ENCODE measurements at regions not wholly inside any gene's neighbourhood (a gene's known extent, or its start where the extent isn't known, plus 50 kb on each side); places are given as distances from the start of the nearest gene placed in this dataset.

- H3K9me3 Mint-ChIP-seq (ENCODE audit: unreplicated experiment), result no peaks in the 10 kb centered on the region
- no peak for DNase-seq
- no peaks in the 10 kb centered on the region for H3K4me1 Mint-ChIP-seq (ENCODE audit: low read depth, unreplicated experiment)
- TF ChIP-seq CTCF (IDR thresholded peaks at IDR 0.05; ENCODE audit: partially characterized antibody, unreplicated experiment), result no peak
- no peaks in the 10 kb centered on the region for H3K36me3 Mint-ChIP-seq (ENCODE audit: unreplicated experiment)
- peaks cover 1% of the 10 kb centered on the region for H3K27me3 Mint-ChIP-seq (ENCODE audit: unreplicated experiment)
- H3K4me3 Mint-ChIP-seq (ENCODE audit: unreplicated experiment), result no peak overlapping the region
- H3K27ac Mint-ChIP-seq (ENCODE audit: unreplicated experiment), result no peak overlapping the region
Measured at GRCh38 chr10:63066606-63067005, 66.5 kb upstream of the NRBF2 start.

DNA sequence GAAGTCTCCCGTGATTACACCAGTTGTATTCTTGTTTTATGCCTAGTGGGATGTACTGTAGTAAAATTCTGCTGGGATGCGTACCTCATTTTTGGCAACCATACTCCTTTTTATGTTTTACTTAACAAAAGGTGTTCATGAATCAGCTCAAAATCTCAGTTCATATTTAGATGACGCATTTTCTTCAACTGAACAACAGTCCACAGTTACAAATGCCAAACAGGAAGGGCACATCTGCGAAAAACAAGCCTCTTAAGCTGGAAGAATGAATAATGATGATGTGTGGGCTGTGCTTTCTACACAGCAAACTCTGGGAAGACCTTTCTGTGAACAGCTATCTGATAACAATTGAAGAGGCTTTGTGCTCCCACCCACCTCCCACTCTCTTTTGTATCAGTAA is 68.4 kb upstream of the NRBF2 start:
- Mint-ChIP-seq H3K9me3 (ENCODE audit: unreplicated experiment) (no peaks in the 10 kb centered on the region), H3K27ac (ENCODE audit: unreplicated experiment) (no peak overlapping the region), H3K27me3 (ENCODE audit: unreplicated experiment) (no peaks in the 10 kb centered on the region), H3K36me3 (ENCODE audit: unreplicated experiment) (no peaks in the 10 kb centered on the region), H3K4me1 (ENCODE audit: low read depth, unreplicated experiment) (no peaks in the 10 kb centered on the region), H3K4me3 (ENCODE audit: unreplicated experiment) (no peak overlapping the region)
- no peak for TF ChIP-seq CTCF (IDR thresholded peaks at IDR 0.05; ENCODE audit: partially characterized antibody, unreplicated experiment)
- no peak for DNase-seq

DNA sequence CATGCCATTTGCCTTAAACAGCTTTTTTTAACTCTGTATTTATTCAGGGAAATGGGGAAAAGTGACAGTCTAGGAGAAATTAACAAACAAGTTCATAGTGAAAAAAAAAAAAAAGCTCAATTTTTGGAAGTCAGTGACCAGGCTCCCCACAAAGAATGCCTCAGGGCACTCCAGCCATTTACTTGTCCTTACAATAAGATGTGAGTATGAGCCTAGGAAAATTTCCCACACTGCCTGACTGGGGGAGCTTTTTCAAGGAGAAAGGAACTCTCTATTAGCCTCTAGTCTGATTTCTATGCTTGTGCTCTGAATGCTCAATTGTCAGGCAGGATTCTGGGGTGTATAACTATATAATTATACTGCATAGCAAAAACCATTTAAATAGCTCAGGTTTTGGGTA is 74.9 kb upstream of the NRBF2 start:
- no peaks in the 10 kb centered on the region for H3K36me3 Mint-ChIP-seq (ENCODE audit: unreplicated experiment)
- no peak overlapping the region for H3K27ac Mint-ChIP-seq (ENCODE audit: unreplicated experiment)
- no peaks in the 10 kb centered on the region for H3K4me1 Mint-ChIP-seq (ENCODE audit: low read depth, unreplicated experiment)
- no peaks in the 10 kb centered on the region for H3K9me3 Mint-ChIP-seq (ENCODE audit: unreplicated experiment)
- no peak for TF ChIP-seq CTCF (IDR thresholded peaks at IDR 0.05; ENCODE audit: partially characterized antibody, unreplicated experiment)
- H3K4me3 Mint-ChIP-seq (ENCODE audit: unreplicated experiment), result no peak overlapping the region
- H3K27me3 Mint-ChIP-seq (ENCODE audit: unreplicated experiment), result no peaks in the 10 kb centered on the region
- no peak for DNase-seq

- peaks cover 2% of the 10 kb centered on the region for H3K4me1 Mint-ChIP-seq (ENCODE audit: low read depth, unreplicated experiment)
- no peaks in the 10 kb centered on the region for H3K9me3 Mint-ChIP-seq (ENCODE audit: unreplicated experiment)
- DNase-seq, result no peak
- H3K4me3 Mint-ChIP-seq (ENCODE audit: unreplicated experiment), result no peak overlapping the region
- no peaks in the 10 kb centered on the region for H3K27me3 Mint-ChIP-seq (ENCODE audit: unreplicated experiment)
- H3K27ac Mint-ChIP-seq (ENCODE audit: unreplicated experiment), result no peak overlapping the region
- H3K36me3 Mint-ChIP-seq (ENCODE audit: unreplicated experiment), result no peaks in the 10 kb centered on the region
- no peak for TF ChIP-seq CTCF (IDR thresholded peaks at IDR 0.05; ENCODE audit: partially characterized antibody, unreplicated experiment)
Measured at GRCh38 chr10:63057509-63057908, 75.6 kb upstream of the NRBF2 start.

DNA sequence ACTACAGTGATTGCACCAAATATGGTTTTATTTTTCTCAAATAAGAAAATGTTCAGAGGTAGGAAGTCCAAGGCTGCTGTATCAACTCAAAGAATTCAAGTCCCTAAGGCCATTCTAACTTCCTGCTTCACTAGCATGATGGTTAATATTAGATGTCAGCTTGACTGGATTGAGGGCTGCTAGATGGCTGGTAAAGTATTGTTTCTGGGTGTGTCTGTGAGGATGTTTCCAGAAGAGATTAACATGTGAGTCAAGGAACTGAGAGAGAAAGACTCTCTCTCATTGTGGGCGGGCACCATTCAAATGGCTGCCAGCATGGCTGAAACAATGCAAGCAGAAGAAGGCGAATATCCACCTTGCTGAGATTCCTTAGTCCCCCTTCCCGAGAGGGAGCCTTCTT is 77.4 kb upstream of the NRBF2 start:
- peaks cover 2% of the 10 kb centered on the region for H3K4me1 Mint-ChIP-seq (ENCODE audit: low read depth, unreplicated experiment)
- H3K27ac Mint-ChIP-seq (ENCODE audit: unreplicated experiment), result no peak overlapping the region
- H3K9me3 Mint-ChIP-seq (ENCODE audit: unreplicated experiment), result no peaks in the 10 kb centered on the region
- no peak for DNase-seq
- no peak for TF ChIP-seq CTCF (IDR thresholded peaks at IDR 0.05; ENCODE audit: partially characterized antibody, unreplicated experiment)
- no peaks in the 10 kb centered on the region for H3K27me3 Mint-ChIP-seq (ENCODE audit: unreplicated experiment)
- no peak overlapping the region for H3K4me3 Mint-ChIP-seq (ENCODE audit: unreplicated experiment)
- H3K36me3 Mint-ChIP-seq (ENCODE audit: unreplicated experiment), result no peaks in the 10 kb centered on the region
